ENCODE measurements at regions not wholly inside any gene's neighbourhood (a gene's known extent, or its start where the extent isn't known, plus 50 kb on each side); places are given as distances from the start of the nearest gene placed in this dataset.

DNA sequence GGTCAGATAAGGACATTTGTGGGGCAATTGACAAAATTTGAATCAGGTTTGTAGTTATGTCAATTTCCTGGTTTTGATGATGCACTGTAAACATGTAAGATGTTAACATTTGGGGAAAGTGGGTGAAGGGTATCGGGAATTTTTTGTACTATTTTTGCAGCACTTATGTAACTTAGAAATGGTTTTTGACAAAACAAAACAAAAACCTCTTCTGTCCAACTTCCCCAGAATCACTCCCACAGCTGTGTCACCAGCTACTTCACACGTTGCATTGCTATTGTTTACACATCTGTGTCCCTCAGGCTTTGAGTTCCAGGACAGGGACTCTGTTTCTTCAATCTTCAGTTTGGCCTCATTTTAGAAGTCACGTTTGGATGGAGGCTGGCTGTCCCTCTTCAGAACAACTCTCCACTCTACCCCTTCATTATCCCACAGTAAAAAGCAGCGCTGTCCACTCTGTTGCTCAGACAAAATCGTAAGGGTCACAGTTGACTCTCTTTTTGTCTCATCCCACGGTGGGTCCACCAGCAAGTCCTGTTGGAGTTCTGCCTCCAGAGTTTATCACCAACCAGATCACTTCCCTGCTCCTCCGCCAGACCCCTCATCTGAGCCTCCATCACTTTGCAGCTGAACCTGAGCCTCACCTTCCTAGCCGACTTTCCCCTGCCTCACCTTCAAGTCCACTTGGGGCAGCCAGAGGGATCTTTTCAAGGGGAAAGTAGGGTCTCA is 63.2 kb downstream of the NENF start:
- in situ Hi-C loops (cut with MboI; ENCODE audit: low sequenced_read_pairs, unreplicated experiment) = no loop called here
- no peak for DNase-seq (ENCODE audit: low spot score)
- TF ChIP-seq, protein P1, sequence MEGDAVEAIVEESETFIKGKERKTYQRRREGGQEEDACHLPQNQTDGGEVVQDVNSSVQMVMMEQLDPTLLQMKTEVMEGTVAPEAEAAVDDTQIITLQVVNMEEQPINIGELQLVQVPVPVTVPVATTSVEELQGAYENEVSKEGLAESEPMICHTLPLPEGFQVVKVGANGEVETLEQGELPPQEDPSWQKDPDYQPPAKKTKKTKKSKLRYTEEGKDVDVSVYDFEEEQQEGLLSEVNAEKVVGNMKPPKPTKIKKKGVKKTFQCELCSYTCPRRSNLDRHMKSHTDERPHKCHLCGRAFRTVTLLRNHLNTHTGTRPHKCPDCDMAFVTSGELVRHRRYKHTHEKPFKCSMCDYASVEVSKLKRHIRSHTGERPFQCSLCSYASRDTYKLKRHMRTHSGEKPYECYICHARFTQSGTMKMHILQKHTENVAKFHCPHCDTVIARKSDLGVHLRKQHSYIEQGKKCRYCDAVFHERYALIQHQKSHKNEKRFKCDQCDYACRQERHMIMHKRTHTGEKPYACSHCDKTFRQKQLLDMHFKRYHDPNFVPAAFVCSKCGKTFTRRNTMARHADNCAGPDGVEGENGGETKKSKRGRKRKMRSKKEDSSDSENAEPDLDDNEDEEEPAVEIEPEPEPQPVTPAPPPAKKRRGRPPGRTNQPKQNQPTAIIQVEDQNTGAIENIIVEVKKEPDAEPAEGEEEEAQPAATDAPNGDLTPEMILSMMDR (IDR thresholded peaks at IDR 0.05; ENCODE audit: borderline replicate concordance, control extremely low read depth, extremely low read depth, insufficient read depth, missing control alignments) = no peak

DNA sequence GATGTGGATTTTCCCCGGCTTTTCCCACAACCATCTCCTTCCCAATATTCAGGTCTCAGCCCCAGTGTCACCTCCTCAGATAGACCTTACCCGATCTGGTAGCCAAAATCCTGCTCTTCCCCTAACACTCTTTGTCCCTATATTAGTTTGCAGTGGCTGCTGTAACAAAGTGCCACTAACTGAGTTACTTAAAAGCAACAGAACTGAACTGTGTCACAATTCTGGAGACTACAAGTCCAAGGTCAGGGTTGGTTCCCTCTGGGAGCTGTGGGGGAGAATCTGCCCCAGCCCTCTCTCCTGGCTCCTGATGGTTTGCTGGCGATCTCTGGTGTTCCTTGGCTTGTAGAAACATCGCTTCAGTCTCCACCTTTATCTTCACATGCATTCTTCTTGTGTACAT is 64.0 kb downstream of the NENF start:
- in situ Hi-C loops (cut with MboI; ENCODE audit: low sequenced_read_pairs, unreplicated experiment) = no loop called here
- no peak for DNase-seq (ENCODE audit: low spot score)
- TF ChIP-seq, protein P1 (IDR thresholded peaks at IDR 0.05; ENCODE audit: borderline replicate concordance, control extremely low read depth, extremely low read depth, insufficient read depth, missing control alignments) = no peak

DNA sequence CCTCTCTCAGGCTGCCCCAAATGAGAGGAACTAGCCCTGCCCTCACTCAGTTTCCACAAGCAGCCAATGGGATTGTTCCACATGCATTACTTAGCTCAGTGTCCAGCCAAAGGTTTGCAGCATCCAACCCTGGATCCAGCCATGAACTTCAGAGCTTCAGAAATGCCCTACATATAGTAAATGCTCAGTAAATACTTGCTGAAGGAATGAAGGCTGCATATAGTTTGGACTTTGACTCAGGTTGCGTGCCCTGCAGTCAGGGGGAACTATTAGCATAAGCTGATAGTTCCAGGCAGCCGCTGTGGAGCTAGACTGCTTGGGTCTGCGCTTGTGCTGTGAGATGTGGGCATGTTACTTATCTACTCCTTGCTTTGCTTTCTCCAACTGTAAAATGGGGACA is 64.8 kb downstream of the NENF start:
- in situ Hi-C loops (cut with MboI; ENCODE audit: low sequenced_read_pairs, unreplicated experiment) = no loop called here
- DNase-seq (ENCODE audit: low spot score) = no peak
- TF ChIP-seq, protein P1 (IDR thresholded peaks at IDR 0.05; ENCODE audit: borderline replicate concordance, control extremely low read depth, extremely low read depth, insufficient read depth, missing control alignments) = no peak

DNA sequence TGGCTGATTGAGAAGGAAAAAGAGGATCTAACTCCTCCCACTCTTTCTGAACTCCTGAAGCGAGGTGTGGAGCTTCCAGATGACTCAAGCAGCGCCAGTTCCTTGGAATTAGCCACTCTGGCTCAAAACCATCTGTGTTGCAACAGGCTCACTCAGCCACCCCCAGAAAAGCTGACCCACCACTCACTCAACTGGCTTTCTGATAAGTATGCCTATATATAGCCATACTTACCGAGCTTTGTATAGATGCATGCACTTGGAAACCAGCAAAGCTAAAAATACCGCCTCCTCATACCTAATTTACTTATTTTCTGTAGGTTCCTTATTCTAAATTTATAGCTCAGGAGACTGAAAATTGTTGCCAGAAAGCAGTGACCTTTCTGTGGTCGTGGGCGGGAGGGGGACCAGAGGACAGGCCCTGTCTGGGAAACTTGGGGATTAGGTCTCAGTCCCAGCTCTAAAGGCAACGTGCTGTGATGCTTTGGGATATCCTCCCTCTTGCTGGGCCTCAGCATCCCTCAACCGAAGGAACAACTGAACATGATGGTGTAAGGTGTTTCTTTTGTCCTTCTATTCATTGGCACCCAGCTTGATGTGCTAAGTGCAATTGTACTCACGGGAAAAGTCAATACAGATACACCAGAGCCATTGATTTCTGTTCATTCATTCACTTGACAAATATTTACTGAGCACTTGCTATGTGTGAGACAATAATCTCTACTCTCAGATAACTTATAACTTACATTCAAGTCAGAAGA is 65.7 kb downstream of the NENF start:
- TF ChIP-seq, protein P1 (IDR thresholded peaks at IDR 0.05; ENCODE audit: borderline replicate concordance, control extremely low read depth, extremely low read depth, insufficient read depth, missing control alignments) = no peak
- in situ Hi-C loops (cut with MboI; ENCODE audit: low sequenced_read_pairs, unreplicated experiment) = no loop called here
- no peak for DNase-seq (ENCODE audit: low spot score)

DNA sequence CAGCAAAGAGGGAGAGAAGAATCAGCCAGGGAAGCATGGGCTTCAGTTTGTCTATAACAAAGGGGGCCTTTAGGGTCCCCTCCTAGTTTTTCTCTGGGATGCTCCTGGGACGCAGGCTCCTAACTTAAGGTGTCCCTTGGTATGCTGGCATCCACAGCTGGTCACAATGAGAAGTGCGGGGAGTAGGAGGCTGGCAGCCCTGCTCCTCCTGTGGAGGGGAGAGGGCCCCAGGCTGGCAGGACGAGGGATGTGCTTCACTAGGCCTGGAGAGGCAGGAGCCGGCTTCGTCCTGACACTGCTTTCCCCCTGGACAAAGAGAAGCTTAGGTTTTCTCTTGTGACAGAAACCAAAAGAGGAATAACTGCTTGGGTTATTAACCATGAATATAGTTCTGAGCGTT is 67.6 kb downstream of the NENF start:
- DNase-seq (ENCODE audit: low spot score) = no peak
- TF ChIP-seq, protein P1 (IDR thresholded peaks at IDR 0.05; ENCODE audit: borderline replicate concordance, control extremely low read depth, extremely low read depth, insufficient read depth, missing control alignments) = no peak
- in situ Hi-C loops (cut with MboI; ENCODE audit: low sequenced_read_pairs, unreplicated experiment) = no loop called here

DNA sequence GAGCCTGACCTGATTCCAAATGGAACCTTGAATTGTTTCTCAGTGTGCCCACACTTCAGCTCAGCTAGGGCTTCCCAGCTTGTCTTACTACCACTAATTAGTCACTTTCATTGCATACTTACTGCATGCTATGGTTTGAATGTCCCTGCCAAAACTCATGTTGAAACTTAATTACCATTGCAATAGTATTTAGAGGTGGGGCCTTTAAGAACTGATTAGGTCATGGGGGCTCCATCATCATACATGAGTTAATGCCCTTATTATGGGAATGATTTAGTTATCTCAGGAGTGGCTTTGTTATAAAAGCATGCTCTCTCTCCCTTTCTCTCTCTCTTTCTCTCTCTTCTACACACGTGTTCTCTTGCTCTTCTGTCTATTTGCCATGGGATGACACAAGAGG is 68.3 kb downstream of the NENF start:
- TF ChIP-seq, protein P1 (IDR thresholded peaks at IDR 0.05; ENCODE audit: borderline replicate concordance, control extremely low read depth, extremely low read depth, insufficient read depth, missing control alignments) = no peak
- in situ Hi-C loops (cut with MboI; ENCODE audit: low sequenced_read_pairs, unreplicated experiment) = no loop called here
- no peak for DNase-seq (ENCODE audit: low spot score)
